ENCODE measurements at regions not wholly inside any gene's neighbourhood (a gene's known extent, or its start where the extent isn't known, plus 50 kb on each side); places are given as distances from the start of the nearest gene placed in this dataset.

DNA sequence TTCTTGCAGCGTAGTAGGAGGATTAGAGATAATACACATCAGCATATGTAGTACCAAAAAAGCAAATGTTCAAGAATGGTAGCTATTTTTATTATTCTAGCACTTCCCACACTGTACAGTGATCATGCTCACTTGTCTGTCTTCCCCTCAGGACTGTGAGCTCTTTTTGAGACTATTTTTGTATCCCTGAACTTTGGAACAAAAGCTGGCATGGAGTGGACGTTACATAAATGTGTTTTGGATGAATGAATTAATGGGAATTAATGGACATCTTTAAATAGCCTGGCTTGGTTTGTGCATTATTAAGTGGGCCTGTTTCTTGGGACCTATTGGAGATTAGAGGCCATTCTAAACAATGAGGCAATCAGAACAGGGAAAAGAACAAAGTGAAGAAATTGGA is 243.7 kb downstream of the CD83 start (continued):
- TF ChIP-seq, protein P1, sequence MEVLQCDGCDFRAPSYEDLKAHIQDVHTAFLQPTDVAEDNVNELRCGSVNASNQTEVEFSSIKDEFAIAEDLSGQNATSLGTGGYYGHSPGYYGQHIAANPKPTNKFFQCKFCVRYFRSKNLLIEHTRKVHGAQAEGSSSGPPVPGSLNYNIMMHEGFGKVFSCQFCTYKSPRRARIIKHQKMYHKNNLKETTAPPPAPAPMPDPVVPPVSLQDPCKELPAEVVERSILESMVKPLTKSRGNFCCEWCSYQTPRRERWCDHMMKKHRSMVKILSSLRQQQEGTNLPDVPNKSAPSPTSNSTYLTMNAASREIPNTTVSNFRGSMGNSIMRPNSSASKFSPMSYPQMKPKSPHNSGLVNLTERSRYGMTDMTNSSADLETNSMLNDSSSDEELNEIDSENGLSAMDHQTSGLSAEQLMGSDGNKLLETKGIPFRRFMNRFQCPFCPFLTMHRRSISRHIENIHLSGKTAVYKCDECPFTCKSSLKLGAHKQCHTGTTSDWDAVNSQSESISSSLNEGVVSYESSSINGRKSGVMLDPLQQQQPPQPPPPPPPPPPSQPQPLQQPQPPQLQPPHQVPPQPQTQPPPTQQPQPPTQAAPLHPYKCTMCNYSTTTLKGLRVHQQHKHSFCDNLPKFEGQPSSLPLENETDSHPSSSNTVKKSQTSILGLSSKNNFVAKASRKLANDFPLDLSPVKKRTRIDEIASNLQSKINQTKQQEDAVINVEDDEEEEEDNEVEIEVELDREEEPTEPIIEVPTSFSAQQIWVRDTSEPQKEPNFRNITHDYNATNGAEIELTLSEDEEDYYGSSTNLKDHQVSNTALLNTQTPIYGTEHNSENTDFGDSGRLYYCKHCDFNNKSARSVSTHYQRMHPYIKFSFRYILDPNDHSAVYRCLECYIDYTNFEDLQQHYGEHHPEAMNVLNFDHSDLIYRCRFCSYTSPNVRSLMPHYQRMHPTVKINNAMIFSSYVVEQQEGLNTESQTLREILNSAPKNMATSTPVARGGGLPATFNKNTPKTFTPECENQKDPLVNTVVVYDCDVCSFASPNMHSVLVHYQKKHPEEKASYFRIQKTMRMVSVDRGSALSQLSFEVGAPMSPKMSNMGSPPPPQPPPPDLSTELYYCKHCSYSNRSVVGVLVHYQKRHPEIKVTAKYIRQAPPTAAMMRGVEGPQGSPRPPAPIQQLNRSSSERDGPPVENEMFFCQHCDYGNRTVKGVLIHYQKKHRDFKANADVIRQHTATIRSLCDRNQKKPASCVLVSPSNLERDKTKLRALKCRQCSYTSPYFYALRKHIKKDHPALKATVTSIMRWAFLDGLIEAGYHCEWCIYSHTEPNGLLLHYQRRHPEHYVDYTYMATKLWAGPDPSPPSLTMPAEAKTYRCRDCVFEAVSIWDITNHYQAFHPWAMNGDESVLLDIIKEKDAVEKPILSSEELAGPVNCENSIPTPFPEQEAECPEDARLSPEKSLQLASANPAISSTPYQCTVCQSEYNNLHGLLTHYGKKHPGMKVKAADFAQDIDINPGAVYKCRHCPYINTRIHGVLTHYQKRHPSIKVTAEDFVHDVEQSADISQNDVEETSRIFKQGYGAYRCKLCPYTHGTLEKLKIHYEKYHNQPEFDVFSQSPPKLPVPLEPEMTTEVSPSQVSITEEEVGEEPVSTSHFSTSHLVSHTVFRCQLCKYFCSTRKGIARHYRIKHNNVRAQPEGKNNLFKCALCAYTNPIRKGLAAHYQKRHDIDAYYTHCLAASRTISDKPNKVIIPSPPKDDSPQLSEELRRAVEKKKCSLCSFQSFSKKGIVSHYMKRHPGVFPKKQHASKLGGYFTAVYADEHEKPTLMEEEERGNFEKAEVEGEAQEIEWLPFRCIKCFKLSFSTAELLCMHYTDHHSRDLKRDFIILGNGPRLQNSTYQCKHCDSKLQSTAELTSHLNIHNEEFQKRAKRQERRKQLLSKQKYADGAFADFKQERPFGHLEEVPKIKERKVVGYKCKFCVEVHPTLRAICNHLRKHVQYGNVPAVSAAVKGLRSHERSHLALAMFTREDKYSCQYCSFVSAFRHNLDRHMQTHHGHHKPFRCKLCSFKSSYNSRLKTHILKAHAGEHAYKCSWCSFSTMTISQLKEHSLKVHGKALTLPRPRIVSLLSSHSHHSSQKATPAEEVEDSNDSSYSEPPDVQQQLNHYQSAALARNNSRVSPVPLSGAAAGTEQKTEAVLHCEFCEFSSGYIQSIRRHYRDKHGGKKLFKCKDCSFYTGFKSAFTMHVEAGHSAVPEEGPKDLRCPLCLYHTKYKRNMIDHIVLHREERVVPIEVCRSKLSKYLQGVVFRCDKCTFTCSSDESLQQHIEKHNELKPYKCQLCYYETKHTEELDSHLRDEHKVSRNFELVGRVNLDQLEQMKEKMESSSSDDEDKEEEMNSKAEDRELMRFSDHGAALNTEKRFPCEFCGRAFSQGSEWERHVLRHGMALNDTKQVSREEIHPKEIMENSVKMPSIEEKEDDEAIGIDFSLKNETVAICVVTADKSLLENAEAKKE (CRISPR knock-in tag; IDR thresholded peaks at IDR 0.05) = no peak
- TF ChIP-seq CREB1 (CRISPR knock-in tag; IDR thresholded peaks at IDR 0.05; ENCODE audit: low read depth) (no peak), ZNF331 (CRISPR knock-in tag; IDR thresholded peaks at IDR 0.05; ENCODE audit: low read depth) (no peak), EZH2phosphoT487 (IDR thresholded peaks at IDR 0.05; ENCODE audit: unreplicated experiment) (no peak), NANOG (IDR thresholded peaks at IDR 0.05; ENCODE audit: borderline replicate concordance) (no peak), EZH2 (IDR thresholded peaks at IDR 0.05; ENCODE audit: low read depth, unreplicated experiment) (no peak), ZNF114 (CRISPR knock-in tag; IDR thresholded peaks at IDR 0.05) (no peak)
- TF ChIP-seq, protein P2, sequence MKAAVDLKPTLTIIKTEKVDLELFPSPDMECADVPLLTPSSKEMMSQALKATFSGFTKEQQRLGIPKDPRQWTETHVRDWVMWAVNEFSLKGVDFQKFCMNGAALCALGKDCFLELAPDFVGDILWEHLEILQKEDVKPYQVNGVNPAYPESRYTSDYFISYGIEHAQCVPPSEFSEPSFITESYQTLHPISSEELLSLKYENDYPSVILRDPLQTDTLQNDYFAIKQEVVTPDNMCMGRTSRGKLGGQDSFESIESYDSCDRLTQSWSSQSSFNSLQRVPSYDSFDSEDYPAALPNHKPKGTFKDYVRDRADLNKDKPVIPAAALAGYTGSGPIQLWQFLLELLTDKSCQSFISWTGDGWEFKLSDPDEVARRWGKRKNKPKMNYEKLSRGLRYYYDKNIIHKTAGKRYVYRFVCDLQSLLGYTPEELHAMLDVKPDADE (IDR thresholded peaks at IDR 0.05) = no peak

DNA sequence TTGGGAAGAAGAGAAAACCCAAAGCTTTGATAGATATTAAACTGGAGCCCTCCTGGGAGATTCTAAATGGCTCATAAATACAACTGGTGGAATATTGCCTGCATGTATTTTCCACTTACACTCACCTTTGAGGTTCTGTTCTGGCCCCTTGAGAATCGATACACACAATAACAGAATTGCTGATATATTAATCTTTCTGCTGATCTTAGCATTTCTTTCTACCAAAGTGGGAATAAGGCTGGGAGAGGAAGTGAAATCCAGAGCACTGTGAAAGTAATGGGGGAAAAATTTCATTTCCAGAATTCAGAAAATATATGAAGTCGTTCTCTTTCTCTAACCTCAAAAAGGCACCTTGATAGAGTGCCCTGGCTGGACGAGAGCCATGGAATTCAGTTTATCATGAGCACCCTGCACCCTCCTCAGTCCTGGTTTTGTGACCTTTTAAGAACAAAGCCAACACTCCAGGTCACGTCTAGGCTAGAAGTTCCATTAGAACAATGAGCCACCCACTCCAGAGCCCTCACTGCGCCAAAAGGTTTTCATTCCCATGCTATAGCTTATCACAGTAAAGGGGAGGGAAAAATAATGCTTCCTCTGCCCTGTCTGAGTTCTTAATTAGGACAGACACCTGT is 244.5 kb downstream of the CD83 start:
- Histone ChIP-seq H2AFZ (no peak overlapping the region), H3K36me3 (ENCODE audit: insufficient read depth) (no peaks in the 10 kb centered on the region), H3K4me2 (no peak overlapping the region), H3K4me3 (no peak overlapping the region), H4K20me1 (replicated peaks; ENCODE audit: insufficient read depth) (no peaks in the 10 kb centered on the region), H3K4me1 (ENCODE audit: insufficient read depth) (peaks cover 34% of the 10 kb centered on the region), H3K27ac (ENCODE audit: low read depth) (no peak overlapping the region), H3K27me3 (ENCODE audit: insufficient read depth) (no peaks in the 10 kb centered on the region), H3F3A (replicated peaks; ENCODE audit: low read depth) (no peaks in the 10 kb centered on the region), H3K9me2 (ENCODE audit: insufficient read depth) (0 out of 2 replicates have a peak, but pooled peaks cover 9% of the 10 kb centered on the region), H3K79me2 (replicated peaks; ENCODE audit: insufficient read depth) (no peaks in the 10 kb centered on the region)
- Mint-ChIP-seq H3K4me3 (no peak overlapping the region), H3K27ac (no peak overlapping the region), H3K36me3 (ENCODE audit: low read depth) (no peaks in the 10 kb centered on the region), H3K4me1 (peaks cover 31% of the 10 kb centered on the region), H3K27me3 (ENCODE audit: insufficient read depth, low read depth, poor library complexity) (peaks cover 11% of the 10 kb centered on the region), H3K9me3 (no peaks in the 10 kb centered on the region)
- no peak for DNase-seq (ENCODE audit: low spot score)
- ATAC-seq = no peak
- TF ChIP-seq, protein P2 (IDR thresholded peaks at IDR 0.05) = no peak
- no peak for TF ChIP-seq NANOG (IDR thresholded peaks at IDR 0.05; ENCODE audit: borderline replicate concordance)
- TF ChIP-seq, protein P3, sequence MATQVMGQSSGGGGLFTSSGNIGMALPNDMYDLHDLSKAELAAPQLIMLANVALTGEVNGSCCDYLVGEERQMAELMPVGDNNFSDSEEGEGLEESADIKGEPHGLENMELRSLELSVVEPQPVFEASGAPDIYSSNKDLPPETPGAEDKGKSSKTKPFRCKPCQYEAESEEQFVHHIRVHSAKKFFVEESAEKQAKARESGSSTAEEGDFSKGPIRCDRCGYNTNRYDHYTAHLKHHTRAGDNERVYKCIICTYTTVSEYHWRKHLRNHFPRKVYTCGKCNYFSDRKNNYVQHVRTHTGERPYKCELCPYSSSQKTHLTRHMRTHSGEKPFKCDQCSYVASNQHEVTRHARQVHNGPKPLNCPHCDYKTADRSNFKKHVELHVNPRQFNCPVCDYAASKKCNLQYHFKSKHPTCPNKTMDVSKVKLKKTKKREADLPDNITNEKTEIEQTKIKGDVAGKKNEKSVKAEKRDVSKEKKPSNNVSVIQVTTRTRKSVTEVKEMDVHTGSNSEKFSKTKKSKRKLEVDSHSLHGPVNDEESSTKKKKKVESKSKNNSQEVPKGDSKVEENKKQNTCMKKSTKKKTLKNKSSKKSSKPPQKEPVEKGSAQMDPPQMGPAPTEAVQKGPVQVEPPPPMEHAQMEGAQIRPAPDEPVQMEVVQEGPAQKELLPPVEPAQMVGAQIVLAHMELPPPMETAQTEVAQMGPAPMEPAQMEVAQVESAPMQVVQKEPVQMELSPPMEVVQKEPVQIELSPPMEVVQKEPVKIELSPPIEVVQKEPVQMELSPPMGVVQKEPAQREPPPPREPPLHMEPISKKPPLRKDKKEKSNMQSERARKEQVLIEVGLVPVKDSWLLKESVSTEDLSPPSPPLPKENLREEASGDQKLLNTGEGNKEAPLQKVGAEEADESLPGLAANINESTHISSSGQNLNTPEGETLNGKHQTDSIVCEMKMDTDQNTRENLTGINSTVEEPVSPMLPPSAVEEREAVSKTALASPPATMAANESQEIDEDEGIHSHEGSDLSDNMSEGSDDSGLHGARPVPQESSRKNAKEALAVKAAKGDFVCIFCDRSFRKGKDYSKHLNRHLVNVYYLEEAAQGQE (IDR thresholded peaks at IDR 0.05; ENCODE audit: unreplicated experiment) = no peak
- no peak for TF ChIP-seq STAT1 (IDR thresholded peaks at IDR 0.05; ENCODE audit: unreplicated experiment)
- TF ChIP-seq EZH2 (IDR thresholded peaks at IDR 0.05; ENCODE audit: low read depth, unreplicated experiment) = no peak
- TF ChIP-seq ZNF114 (CRISPR knock-in tag; IDR thresholded peaks at IDR 0.05) = no peak
- TF ChIP-seq CREB1 (CRISPR knock-in tag; IDR thresholded peaks at IDR 0.05; ENCODE audit: low read depth) = no peak
- no peak for TF ChIP-seq ZNF331 (CRISPR knock-in tag; IDR thresholded peaks at IDR 0.05; ENCODE audit: low read depth)
- no peak for TF ChIP-seq JUNB (IDR thresholded peaks at IDR 0.05; ENCODE audit: unreplicated experiment)
